Epithelial cell of prostate (primary cell): ENCODE measurements at regions not wholly inside any gene's neighbourhood (a gene's known extent, or its start where the extent isn't known, plus 50 kb on each side); places are given as distances from the start of the nearest gene placed in this dataset.
"Not testable (repeated sequence)": the region's sequence is repeated elsewhere in the genome, so short reads cannot be mapped to it uniquely, and the experiment has no call there.

ENCODE experiments used
- DNase-seq: peaks from one replicate; pipeline ENCODE4 v3.0.0-alpha.2; 2011; ENCODE audit warnings: low read depth, low spot score
- H3K27ac ChIP-seq: fragments of 450-650 bp; 2 replicates; pipeline ENCODE4 v1.5.1; 2017; ENCODE audit warnings: mild to moderate bottlenecking

DNA sequence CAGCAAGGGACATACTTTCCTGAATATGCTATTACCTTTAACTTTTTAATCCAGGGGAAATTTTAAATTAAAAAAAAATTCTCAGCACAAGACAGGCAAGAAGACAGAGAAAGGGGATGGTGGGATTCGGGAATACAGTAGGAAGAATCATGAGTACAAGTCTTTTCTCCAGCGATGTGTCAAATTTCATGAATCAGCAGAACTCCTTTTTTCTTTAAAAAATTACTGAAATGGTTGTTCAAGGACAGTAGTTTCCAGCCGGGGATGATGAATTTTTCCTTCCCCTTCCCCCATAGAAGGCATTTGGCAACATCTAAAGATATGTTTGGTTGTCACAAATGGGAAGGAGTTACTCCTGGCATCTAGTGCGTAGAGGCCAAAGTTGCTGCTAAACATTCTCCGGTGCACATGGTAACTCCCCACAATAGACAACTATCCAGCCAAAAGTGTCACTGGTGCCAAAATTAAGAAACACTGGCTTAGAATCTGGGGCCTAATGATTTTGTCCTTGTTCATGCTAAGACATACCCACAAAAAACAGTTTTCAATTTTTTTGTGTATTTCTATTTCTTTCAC, 450.2 kb downstream of the CBLN4 start:
- H3K27ac ChIP-seq = no peak overlapping the region
- DNase-seq = no peak

DNA sequence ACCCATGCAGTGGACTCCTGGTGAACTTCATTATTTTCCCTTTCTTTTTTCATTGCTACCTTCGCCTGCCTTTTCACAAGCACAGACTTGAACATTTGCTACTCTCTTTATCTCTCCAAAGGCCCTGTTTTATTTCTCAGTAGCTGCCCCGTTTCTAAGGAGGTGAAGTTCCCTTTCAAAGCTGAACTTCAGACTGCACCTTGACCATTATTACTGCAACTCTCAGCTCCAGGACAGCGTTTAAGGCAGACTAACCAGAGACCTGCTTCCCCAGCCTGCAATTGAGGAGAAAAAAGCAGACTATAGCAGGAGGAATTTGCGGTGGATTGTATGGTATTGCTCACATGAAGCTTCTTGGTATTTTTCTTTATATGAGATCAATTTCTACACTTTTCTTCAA, 460.7 kb downstream of the CBLN4 start:
- no peak for DNase-seq
- H3K27ac ChIP-seq = no peak overlapping the region

DNA sequence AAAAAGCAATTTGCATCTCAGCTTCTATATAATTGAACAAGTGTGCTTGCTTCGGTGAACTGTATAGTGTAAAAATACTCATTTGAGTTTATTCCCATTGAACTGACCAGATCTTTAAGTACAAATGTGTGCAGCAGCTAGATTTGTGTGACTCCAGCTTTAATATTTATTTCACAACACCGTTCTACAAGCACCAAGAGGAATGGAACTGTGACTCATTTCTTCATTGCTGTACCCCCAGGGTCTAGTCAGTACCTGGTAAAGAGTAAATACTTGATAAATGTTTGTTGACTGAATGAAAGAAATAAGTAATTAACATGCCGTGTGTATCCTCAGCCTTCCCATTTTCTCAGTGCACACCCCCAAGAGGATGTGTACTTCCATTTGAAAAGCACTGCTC, 464.8 kb downstream of the CBLN4 start:
- no peak for DNase-seq
- peak overlapping the region; percentile 93 for H3K27ac ChIP-seq

DNA sequence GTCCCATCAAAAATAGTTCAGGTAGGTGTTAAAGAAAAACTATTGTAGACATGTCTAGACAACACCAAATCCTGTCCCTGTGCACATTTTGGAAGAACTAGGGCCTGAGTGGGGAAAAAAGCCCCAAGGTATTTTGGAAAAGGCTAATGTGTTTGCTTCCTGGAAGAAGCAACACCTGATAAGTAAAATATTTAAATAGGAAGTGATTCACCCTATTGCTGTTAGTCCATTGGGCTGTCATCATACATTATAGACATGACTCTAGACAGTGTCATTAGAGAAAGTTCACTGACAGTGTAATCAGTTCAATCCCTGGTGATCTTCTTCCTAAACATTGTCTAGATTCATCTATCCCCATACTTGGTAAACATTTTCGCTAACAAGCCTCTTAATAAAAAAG, 465.3 kb downstream of the CBLN4 start:
- peak overlapping the region; percentile 93 for H3K27ac ChIP-seq
- DNase-seq = no peak

DNA sequence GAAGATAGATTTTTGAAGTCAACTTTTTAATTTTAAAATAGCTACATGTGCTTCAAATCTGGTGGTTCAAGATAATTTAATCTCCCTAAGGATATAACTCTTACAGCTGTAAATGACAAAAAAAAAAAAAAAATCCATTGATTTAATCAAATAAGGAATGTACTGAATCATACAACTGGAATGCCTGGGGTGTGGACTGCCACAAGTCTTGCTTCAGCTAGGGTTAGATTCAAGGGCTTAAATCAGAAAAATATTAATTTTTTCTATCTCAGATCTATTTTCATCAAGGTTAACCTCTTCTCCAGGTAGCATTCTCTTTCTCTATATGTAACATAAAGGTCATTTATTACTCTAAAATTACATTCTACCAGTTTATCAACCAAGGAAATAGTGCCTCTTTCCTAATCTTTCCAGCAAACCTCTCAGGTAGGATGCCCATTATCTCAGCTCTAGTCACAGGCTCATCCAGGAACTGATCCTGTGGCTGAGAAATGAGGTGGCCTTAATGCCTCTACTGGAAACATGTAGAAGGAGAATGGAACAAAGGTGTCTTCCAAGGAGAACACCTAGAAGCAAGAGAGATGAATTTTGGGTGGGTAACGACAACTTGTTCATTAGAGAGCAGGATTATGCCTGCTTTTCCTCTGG, 466.9 kb downstream of the CBLN4 start:
- H3K27ac ChIP-seq = peak overlapping the region; percentile 93
- DNase-seq = no peak

DNA sequence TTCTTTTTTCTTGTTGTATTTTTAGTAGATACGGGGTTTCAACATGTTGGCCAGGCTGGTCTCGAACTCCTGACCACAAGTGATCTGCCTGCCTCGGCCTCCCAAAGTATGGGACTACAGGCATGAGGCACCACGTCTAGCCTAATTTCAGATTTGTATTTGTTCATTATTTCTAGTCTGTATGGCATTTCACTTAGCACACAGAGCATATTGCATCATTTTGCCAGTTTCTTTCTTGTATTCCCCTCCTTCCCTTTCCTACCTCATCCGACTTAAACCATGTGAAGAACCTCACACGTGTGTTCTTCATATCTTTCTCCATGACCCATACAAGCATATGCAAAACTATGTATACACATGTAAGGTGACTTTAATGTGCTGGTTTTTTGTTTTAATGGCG, 470.0 kb downstream of the CBLN4 start:
- no peak for DNase-seq
- H3K27ac ChIP-seq = no peak overlapping the region

DNA sequence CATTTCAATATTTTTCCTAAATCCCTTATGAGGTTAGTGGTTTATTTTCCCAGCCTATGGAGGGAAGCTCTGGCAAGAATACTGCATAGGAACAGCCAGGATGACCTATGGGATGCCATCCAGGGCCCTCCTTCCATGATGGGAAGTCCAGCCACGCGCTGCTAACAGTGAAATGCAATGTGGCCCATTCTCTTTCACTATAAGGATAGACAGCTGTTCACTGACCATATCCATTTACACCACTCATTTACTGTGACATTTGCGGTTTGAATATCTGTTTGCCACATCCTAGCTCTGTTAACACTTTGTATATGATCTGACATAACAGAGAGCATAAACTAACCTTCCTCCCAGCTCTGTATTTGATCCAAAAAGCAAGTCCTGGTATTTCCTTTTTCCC, 471.7 kb downstream of the CBLN4 start:
- no peak overlapping the region for H3K27ac ChIP-seq
- DNase-seq = no peak

DNA sequence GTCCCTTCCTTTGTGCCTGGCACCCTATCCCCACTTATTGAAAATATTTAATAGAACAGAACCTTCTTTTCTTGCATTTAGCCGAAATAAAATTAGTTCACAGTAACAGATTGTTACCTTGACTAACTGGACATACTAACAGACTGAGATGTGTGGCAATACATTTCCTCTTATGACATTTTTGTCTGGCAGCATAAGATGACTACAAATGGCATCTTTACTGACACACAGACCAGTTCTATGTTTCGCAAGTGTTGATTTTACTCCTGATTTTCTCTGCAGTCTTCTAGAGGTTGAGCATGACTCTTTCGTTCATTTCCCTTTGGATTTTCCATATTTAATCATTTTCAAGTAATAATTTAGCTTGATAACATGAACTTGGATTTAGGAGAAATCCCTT, 474.6 kb downstream of the CBLN4 start:
- no peak for DNase-seq
- no peak overlapping the region for H3K27ac ChIP-seq

DNA sequence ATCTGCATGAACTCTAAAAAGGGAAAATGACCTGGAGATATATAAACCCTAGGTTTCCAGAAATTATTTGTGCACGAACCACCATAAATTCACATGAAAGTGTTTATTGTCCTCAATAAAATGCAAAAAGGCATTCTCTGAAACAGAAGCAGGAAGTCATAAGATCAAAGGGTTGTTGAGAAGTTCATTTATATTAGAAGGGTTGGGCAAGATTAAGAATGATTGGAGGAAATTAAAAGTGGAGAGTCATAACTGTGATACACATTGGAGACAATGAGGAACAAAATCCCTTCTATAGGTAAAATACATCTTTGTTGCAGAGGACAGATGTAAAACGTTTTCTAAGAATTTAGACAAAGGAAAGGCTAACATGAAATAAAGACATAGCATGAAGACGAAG, 476.8 kb downstream of the CBLN4 start:
- H3K27ac ChIP-seq = no peak overlapping the region
- no peak for DNase-seq

DNA sequence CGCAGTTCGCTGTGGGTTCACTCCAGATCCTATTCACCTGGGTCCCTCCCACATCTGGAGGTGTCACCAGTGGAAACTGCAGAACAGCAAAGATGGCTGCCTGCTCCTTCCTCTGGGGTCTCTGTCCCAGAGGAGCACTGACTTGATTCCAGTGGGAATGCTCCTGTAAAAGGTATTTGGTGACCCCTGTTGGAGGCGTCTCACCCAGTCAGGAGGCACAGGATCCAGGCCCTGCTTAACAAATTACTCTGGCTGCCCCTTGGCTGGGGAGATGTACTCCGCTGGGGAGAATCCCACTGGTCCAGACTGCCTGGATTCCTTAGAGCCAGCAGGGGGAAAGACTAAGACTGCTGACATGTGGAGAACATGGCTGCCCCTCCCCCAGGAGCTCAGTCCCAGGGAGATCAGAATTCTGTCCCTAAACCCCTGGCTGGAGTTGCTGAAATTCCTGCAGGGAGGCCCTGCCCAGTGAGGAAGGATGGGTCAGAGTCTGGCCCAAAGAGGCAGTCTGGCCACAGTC, 483.0 kb downstream of the CBLN4 start:
- no peak for DNase-seq
- no peak overlapping the region for H3K27ac ChIP-seq

DNA sequence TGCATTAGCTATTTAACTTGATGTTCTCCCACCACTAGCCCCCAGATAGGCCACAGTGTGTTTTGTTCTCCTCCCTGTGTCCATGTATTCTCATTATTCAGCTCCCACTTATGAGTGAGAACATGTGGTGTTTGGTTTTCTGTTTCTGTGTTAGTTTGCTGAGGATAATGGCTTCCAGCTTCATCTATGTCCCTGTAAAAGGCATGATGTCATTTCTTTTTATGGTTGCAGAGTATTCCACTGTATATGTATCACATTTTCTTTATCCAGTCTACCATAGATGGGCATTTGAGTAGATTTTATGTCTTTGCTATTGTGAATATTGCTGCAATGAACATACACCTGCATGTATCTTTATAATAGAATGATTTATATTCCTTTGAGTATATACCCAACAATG, 487.7 kb downstream of the CBLN4 start:
- H3K27ac ChIP-seq, DNase-seq: not testable (repeated sequence)

DNA sequence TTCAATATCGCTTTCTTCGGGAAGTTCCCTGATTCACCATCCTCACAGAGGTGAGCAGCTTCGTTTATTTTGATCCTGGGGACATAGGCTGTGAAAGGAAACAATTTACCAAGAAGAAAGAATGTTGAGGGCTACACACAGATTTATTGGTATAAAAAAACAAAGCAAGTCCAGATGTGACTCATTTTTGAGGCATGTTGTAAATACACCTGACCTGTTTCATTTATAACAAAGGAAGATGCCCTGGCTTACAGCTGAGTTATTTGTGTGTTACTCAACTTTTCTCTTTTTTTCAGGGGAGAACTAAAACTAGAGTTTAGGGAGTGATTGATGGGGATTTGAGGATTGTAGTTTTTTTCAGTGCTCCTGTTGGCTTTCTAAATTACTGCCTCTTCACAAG, 489.5 kb downstream of the CBLN4 start:
- peak overlapping the region; percentile 11 for H3K27ac ChIP-seq
- no peak for DNase-seq

DNA sequence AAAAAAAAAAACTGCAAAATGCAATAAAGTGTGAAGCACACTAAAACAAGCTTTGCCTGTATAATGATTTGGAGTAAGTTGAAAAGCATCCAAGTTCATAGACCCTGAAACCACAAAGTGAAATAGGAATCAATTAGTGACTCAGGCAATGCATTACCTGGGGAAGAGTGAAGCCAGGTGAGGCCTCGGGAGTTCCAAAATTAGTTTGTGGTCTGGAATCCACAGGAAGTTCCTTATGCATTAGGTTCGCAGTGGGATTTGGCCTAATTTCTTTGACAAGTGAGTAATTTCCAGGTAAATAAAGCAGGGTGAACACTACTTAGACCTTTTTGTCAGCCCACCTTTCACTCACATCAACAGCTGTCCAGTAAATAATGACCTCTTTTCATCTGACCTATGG, 490.8 kb downstream of the CBLN4 start:
- DNase-seq = peak; percentile 60
- H3K27ac ChIP-seq = peak overlapping the region; percentile 11

DNA sequence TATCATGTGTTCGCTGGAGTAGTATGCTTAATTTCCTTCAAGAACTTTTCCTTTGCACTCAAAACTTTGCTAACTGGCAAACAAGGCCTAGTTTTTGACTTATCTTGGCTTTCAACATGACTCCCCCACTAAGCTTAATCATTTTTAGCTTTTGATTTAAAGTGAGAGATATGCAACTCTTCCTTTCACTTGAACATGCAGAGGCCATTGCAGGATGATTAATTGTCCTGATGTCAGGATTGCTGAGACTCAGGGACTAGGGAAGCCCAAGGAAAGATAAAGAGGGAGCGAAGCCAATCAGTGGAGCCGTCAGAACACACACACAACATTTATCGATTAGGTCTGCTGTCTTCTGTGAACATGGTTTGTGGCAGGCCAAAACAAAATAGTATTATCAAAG, 491.4 kb downstream of the CBLN4 start:
- peak overlapping the region; percentile 11 for H3K27ac ChIP-seq
- no peak for DNase-seq

DNA sequence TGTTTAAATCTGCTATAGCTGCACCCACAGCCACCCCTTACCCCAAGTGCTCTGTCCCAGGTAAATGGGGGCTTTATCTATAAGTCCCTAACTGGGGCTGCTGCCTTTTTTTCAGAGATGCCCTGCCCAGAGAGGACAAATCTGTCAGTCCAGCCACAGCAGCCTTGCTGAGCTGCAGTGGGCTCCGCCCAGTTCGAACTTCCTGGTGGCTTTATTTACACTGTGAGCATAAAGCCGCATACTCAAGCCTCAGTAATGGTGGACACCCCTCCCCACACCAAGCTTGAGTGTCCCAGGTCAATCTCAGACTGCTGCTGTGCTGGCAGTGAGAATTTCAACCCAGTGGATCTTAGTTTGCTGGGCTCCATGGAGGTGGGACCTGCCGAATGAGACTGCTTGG, 505.2 kb downstream of the CBLN4 start:
- DNase-seq = no peak

DNA sequence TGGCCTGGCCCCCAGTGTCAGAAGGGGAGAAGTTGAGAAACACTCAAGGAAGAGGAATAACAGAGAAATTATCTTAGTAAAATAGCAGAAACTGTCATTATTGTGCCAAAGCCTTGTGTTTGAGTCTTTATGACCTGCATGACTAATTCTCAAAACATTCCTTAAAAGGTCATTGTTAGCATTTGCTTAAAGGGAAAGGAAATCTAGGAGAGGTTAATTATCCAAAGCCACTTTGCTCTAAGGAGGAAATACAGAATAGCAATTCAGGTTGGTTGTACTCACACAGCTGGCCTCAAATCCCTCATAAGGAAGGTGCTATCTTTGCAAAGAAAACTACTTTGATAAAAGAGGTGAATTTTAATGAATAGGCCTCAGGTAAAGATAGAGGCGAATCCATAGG, 516.7 kb downstream of the CBLN4 start:
- H3K27ac ChIP-seq = no peak overlapping the region
- no peak for DNase-seq

More for the DNA sequence above, 505.2 kb downstream of the CBLN4 start:
- no peak overlapping the region for H3K27ac ChIP-seq

DNA sequence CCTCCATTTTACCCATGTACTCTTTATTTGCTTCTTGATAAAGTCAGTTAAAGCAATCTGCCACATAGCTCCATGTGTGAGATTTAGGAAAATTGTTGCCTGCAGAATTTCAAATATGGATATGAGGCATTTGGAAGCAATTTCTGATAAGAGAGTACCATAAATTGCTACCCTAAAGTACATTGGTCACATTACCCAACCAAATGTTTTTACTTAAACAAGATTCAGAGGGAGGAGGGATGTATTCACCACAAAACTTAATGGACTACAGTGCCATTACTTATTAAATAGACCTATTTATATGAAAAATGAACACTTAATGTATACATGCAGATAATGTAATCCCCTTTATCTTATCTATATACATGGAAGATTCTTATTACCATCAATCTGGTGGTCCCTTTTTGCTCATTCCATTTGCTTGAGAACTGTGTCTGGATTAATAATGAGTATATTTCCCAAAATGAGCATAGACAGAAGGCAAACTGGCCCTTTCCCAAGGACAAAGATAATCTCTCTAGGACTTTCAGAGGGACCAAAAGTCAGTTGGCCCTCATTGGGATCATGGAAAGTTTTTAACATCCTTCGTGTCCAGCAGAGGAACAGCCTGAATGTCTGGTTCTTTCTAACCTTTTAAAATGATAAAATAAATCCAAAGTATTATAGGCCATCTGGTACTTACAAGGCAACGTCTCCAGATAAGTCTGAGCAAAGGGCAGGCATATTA, 526.4 kb downstream of the CBLN4 start:
- H3K27ac ChIP-seq = no peak overlapping the region
- no peak for DNase-seq

DNA sequence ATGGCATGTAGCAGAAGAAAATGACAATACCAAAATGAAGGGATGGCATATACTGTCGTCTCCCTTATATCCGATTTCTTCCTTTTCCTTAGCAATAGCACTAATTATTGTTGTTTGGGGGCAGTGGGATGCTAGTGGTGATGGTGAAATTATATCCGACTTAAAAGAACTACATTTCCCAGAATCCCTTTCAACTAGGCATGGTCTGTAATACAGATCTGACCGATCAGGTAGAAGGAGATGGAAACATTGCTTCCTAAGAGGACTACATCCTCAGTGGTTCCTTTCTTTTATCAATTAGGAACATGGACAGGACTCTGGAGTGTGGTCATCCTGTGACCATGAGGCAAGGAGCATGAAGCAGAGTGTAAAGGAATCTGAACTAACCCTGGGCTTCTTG, 532.6 kb downstream of the CBLN4 start:
- no peak overlapping the region for H3K27ac ChIP-seq
- no peak for DNase-seq

DNA sequence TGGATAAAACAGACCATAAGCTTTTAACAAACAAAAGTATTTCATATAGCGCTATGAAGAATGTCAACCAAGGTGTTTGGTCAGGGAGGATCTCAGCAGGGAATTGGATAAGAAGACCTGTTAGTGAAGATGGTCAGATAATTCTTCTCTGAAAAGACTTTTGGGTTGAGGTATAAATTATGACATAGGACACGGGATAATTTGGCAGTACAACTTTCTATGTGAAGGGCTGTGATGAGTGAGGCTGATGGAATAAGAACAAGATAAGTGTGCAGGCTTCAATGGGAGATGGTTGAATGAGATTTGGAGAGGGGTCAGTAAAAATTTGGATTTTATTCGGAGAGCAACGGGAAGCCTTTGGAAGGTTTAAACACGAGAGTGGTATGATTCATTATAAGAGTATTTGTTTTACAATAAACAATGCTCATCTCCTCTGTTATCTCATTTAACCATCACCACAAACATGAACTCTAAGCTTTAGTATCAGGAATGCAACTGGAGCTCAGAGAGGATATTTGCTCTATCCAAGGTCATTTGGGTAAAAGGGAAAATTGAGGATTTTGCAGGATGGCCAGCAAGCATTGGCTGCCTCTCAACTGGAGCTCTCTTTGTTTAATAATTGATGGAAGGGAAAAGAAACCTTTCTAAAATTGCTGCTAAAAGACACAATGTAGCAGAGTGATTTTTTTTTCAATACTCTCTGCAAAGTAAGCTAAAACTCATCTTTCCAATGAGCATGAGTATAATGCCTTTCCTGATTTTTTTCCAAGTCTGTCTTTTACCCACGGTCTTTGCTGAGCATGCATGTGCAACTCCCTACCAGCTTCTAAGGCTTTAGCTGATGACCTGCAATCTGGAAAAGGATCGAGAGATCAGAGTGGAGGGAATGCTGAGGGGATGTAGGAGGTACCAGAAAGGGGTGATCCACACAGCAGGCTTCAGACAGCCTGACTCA, 534.0 kb downstream of the CBLN4 start:
- no peak overlapping the region for H3K27ac ChIP-seq

DNA sequence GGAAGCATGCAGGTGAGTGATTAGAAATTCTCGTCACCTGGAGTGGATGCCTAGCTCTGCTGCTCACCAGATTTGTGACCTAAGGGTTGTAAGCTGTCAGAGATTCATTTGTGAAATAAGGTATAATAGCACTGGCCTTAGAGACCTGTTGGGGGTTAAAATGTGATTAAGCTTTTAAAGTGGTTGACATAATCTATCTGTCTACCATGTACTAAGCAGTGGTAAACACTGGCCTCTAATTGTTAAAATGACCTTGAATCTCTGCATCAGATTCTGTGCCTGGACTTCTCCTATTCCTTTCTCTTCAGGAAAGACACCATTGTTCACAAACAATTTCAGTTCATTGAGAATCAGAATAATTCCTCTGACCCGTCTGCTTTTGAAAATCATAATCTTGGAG, 536.2 kb downstream of the CBLN4 start:
- DNase-seq = no peak
- H3K27ac ChIP-seq = no peak overlapping the region

More for the DNA sequence above, 534.0 kb downstream of the CBLN4 start:
- DNase-seq = no peak
